Keratinocyte (primary cell): ENCODE measurements at regions not wholly inside any gene's neighbourhood (a gene's known extent, or its start where the extent isn't known, plus 50 kb on each side); places are given as distances from the start of the nearest gene placed in this dataset.

Experiments used
- DNase-seq: peaks from one replicate; pipeline ENCODE4 v3.0.0-alpha.2; 2011; ENCODE audit warnings: low read depth, missing footprints, low spot score
- FAIRE-seq: peaks from 2 replicates; lab custom pipeline; 2011; peaks lifted over from hg19 to GRCh38; lab: Jason Lieb, UNC
- H2AFZ ChIP-seq: 2 replicates; pipeline ENCODE4 v1.6.0; 2012; ENCODE audit warnings: low read length, control low read depth, inconsistent platforms; ENCODE audit not compliant: control insufficient read depth
- H3K27ac ChIP-seq: 2 replicates; pipeline ENCODE4 v1.5.1; 2011; ENCODE audit warnings: low read length; ENCODE audit not compliant: control insufficient read depth, insufficient read depth
- H3K27me3 ChIP-seq: 3 replicates; pipeline ENCODE4 v1.6.0; 2011; ENCODE audit warnings: low read length; ENCODE audit not compliant: control insufficient read depth, insufficient read depth; ENCODE audit errors: extremely low read depth
- H3K36me3 ChIP-seq, 2 experiments: 2 replicates in 1 of 2; 3 replicates in 1 of 2; pipeline ENCODE4 v1.5.1; 2011; ENCODE audit warnings: low read length in 2 of 2, mild to moderate bottlenecking in 1 of 2; ENCODE audit not compliant: control insufficient read depth in 2 of 2, insufficient read depth in 2 of 2; ENCODE audit errors: extremely low read depth in 1 of 2
- H3K4me1 ChIP-seq: 3 replicates; pipeline ENCODE4 v1.5.1; 2011; ENCODE audit warnings: low read length; ENCODE audit not compliant: control insufficient read depth, insufficient read depth; ENCODE audit errors: extremely low read depth
- H3K4me2 ChIP-seq: 3 replicates; pipeline ENCODE4 v1.6.0; 2011; ENCODE audit warnings: low read depth, low read length; ENCODE audit not compliant: control insufficient read depth, insufficient read depth; ENCODE audit errors: extremely low read depth
- H3K4me3 ChIP-seq, 3 experiments: fragments of 200-600 bp in 1 of 3; sonication (generic) in 1 of 3; 2 replicates in 2 of 3; 3 replicates in 1 of 3; pipeline ENCODE4 v1.5.1; 2011 to 2016; ENCODE audit warnings: low read length in 3 of 3, mild to moderate bottlenecking in 3 of 3, control low read depth in 2 of 3, inconsistent platforms in 1 of 3, low read depth in 1 of 3, mixed read lengths in 1 of 3, mixed run types in 1 of 3, moderate library complexity in 1 of 3; ENCODE audit not compliant: control insufficient read depth in 2 of 3, insufficient read depth in 2 of 3; ENCODE audit errors: extremely low read depth in 1 of 3
- H3K79me2 ChIP-seq: 2 replicates; pipeline ENCODE4 v1.6.0; 2012; ENCODE audit warnings: low read length; ENCODE audit not compliant: control insufficient read depth, insufficient read depth
- H3K9ac ChIP-seq: 3 replicates; pipeline ENCODE4 v1.6.0; 2011; ENCODE audit warnings: low read length; ENCODE audit not compliant: control insufficient read depth, insufficient read depth; ENCODE audit errors: extremely low read depth
- H3K9me1 ChIP-seq: 3 replicates; pipeline ENCODE4 v1.6.0; 2011; ENCODE audit warnings: low read length; ENCODE audit not compliant: control insufficient read depth, insufficient read depth; ENCODE audit errors: extremely low read depth
- H3K9me3 ChIP-seq: 2 replicates; pipeline ENCODE4 v1.5.1; 2012; ENCODE audit warnings: low read depth, low read length; ENCODE audit not compliant: control insufficient read depth
- H4K20me1 ChIP-seq: 3 replicates; pipeline ENCODE4 v1.6.0; 2011; ENCODE audit warnings: low read length; ENCODE audit not compliant: control insufficient read depth, insufficient read depth; ENCODE audit errors: extremely low read depth
- EZH2 ChIP-seq: IDR thresholded peaks from one replicate; pipeline ENCODE4 v1.6.1; 2012; ENCODE audit warnings: inconsistent platforms, mild to moderate bottlenecking, low read length, moderate library complexity
- dilution Hi-C: fragments of 300-500 bp; cut with MboI; formaldehyde crosslinking; loops from one replicate; pipeline ENCODE4 v1.7.0; 2020; ENCODE audit warnings: low sequenced_read_pairs; ENCODE audit not compliant: extremely low pct_ligation_motif_present
- TF ChIP-seq, protein P1 (sequence below), 3 experiments: IDR thresholded peaks in 1 of 3; conservative IDR thresholded peaks in 1 of 3; optimal IDR thresholded peaks in 1 of 3; 2 replicates in 2 of 3; 3 replicates in 1 of 3; pipeline versions ENCODE3 to v1.5.1; 2011; ENCODE audit warnings: low read length in 3 of 3, mild to moderate bottlenecking in 3 of 3, moderate library complexity in 2 of 3, control low read depth in 1 of 3, inconsistent platforms in 1 of 3; ENCODE audit not compliant: insufficient read depth in 2 of 3; ENCODE audit errors: extremely low read depth in 1 of 3

DNA sequence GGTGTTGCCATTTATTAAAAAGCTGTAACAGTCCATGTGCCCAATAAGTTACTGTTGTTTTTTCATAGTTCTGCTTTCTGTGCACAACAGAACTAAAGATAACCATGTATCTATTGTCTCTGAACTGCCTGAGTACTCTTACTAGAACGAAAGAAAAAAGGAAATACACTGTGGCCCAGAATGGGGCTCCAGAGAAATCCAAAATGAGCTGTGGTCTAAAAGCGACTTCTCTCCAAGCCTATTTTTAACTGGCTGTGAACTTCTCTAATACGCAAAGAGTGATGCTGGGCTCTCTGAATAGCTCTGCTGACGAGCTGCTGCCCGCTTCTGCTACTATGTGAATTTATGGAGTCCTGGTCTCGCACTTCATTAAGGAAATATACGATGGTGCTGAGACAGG, 56.2 kb upstream of the LPP start:
- dilution Hi-C loops: no loop called here
- H3K4me2 ChIP-seq: no peak overlapping the region
- H3K9ac ChIP-seq: no peak overlapping the region
- DNase-seq (no peak), FAIRE-seq (no peak)
- no peaks in the 10 kb centered on the region for H3K79me2 ChIP-seq
- H3K9me1 ChIP-seq: no peaks in the 10 kb centered on the region
- no peaks in the 10 kb centered on the region for H3K36me3 ChIP-seq
- H4K20me1 ChIP-seq: no peaks in the 10 kb centered on the region
- TF ChIP-seq, protein P1, sequence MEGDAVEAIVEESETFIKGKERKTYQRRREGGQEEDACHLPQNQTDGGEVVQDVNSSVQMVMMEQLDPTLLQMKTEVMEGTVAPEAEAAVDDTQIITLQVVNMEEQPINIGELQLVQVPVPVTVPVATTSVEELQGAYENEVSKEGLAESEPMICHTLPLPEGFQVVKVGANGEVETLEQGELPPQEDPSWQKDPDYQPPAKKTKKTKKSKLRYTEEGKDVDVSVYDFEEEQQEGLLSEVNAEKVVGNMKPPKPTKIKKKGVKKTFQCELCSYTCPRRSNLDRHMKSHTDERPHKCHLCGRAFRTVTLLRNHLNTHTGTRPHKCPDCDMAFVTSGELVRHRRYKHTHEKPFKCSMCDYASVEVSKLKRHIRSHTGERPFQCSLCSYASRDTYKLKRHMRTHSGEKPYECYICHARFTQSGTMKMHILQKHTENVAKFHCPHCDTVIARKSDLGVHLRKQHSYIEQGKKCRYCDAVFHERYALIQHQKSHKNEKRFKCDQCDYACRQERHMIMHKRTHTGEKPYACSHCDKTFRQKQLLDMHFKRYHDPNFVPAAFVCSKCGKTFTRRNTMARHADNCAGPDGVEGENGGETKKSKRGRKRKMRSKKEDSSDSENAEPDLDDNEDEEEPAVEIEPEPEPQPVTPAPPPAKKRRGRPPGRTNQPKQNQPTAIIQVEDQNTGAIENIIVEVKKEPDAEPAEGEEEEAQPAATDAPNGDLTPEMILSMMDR (optimal IDR thresholded peaks at IDR 0.05 in 1 of 3, IDR thresholded peaks at IDR 0.05 in 1 of 3, conservative IDR thresholded peaks at IDR 0.05 in 1 of 3; ENCODE audit: extremely low read depth in 1 of 3, insufficient read depth in 2 of 3, low read length in 3 of 3): no peak
- TF ChIP-seq EZH2: no peak
- H3K27ac ChIP-seq: no peak overlapping the region
- H3K4me1 ChIP-seq: no peaks in the 10 kb centered on the region
- no peaks in the 10 kb centered on the region for H3K9me3 ChIP-seq
- H3K4me3 ChIP-seq: no peak overlapping the region
- H3K27me3 ChIP-seq: no peaks in the 10 kb centered on the region
- H2AFZ ChIP-seq: no peak overlapping the region

DNA sequence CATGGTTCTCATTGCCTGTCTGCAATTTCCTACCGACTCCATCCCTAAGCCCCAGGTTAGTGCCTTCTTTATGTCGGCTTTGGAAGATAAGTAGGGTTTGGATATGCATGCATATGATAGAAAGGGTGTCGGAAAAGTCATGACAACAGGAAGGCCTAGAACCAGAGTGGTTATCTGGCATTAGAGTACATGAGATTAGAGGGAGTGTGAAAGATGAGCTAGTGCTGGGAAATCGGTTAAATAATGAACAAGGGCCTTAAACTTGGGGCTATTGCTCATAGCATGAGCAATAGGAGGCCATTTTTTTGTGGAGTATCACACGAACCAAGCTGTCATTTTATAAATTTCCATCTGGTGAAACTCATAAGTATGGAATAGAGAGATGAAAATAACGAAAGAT, 54.0 kb upstream of the LPP start:
- no peak overlapping the region for H3K27ac ChIP-seq
- TF ChIP-seq EZH2: no peak
- TF ChIP-seq, protein P1 (optimal IDR thresholded peaks at IDR 0.05 in 1 of 3, IDR thresholded peaks at IDR 0.05 in 1 of 3, conservative IDR thresholded peaks at IDR 0.05 in 1 of 3; ENCODE audit: extremely low read depth in 1 of 3, insufficient read depth in 2 of 3, low read length in 3 of 3): no peak
- H3K4me3 ChIP-seq: no peak overlapping the region
- dilution Hi-C loops: no loop called here
- no peaks in the 10 kb centered on the region for H3K79me2 ChIP-seq
- no peaks in the 10 kb centered on the region for H3K9me1 ChIP-seq
- H3K4me2 ChIP-seq: no peak overlapping the region
- H3K9ac ChIP-seq: no peak overlapping the region
- no peaks in the 10 kb centered on the region for H3K36me3 ChIP-seq
- no peaks in the 10 kb centered on the region for H3K9me3 ChIP-seq
- no peaks in the 10 kb centered on the region for H3K4me1 ChIP-seq
- DNase-seq: no peak
- no peaks in the 10 kb centered on the region for H3K27me3 ChIP-seq
- H4K20me1 ChIP-seq: no peaks in the 10 kb centered on the region
- no peak for FAIRE-seq
- no peak overlapping the region for H2AFZ ChIP-seq
